Nephron (organoid): ENCODE measurements at regions not wholly inside any gene's neighbourhood (a gene's known extent, or its start where the extent isn't known, plus 50 kb on each side); places are given as distances from the start of the nearest gene placed in this dataset.

ENCODE experiments used
- H3K27ac Mint-ChIP-seq, 3 experiments: 2 replicates each; pipeline ENCODE4 v1.8.0; 2020; ENCODE audit warnings: mixed read lengths in 3 of 3, mild to moderate bottlenecking in 2 of 3, moderate library complexity in 1 of 3
- H3K27me3 Mint-ChIP-seq: 2 replicates; pipeline ENCODE4 v1.8.0; 2021; ENCODE audit warnings: low read depth, mild to moderate bottlenecking, moderate library complexity, mixed read lengths
- H3K36me3 Mint-ChIP-seq: 2 replicates; pipeline ENCODE4 v1.8.0; 2020; ENCODE audit warnings: low read depth, mixed read lengths
- H3K4me1 Mint-ChIP-seq: 2 replicates; pipeline ENCODE4 v1.8.0; 2020; ENCODE audit warnings: mixed read lengths
- H3K4me3 Mint-ChIP-seq, 3 experiments: 2 replicates each; pipeline ENCODE4 v1.8.0; 2020; ENCODE audit warnings: mild to moderate bottlenecking in 3 of 3, mixed read lengths in 3 of 3, moderate library complexity in 2 of 3
- H3K9me3 Mint-ChIP-seq: 2 replicates; pipeline ENCODE4 v1.8.0; 2020; ENCODE audit warnings: mixed read lengths
- CTCF ChIP-seq, 3 experiments: fragments of 200-600 bp; sonication (generic); IDR thresholded peaks; one replicate each; pipeline ENCODE4 v1.5.0; 2021; ENCODE audit warnings: antibody characterized with exemption in 3 of 3; ENCODE audit not compliant: unreplicated experiment in 3 of 3

GRCh38 chr6:126107475-126108166 lies 121.3 kb downstream of the TRMT11 start:
- Mint-ChIP-seq H3K4me3 (peak overlapping the region; percentile 3 to 43 (median 27)), H3K4me1 (peaks cover 53% of the 10 kb centered on the region), H3K36me3 (peaks cover 13% of the 10 kb centered on the region), H3K9me3 (no peaks in the 10 kb centered on the region), H3K27me3 (no peaks in the 10 kb centered on the region), H3K27ac (peak overlapping the region; percentile 79 to 92 (median 92))
- TF ChIP-seq CTCF (IDR thresholded peaks at IDR 0.05; ENCODE audit: unreplicated experiment in 3 of 3), result no peak

- Mint-ChIP-seq H3K4me3 (no peak overlapping the region), H3K9me3 (no peaks in the 10 kb centered on the region), H3K27ac (peak overlapping the region; percentile 1 to 82 (median 76)), H3K27me3 (no peaks in the 10 kb centered on the region), H3K4me1 (peaks cover 37% of the 10 kb centered on the region), H3K36me3 (no peaks in the 10 kb centered on the region)
- TF ChIP-seq CTCF (IDR thresholded peaks at IDR 0.05; ENCODE audit: unreplicated experiment in 3 of 3), result no peak
Observed at GRCh38 chr6:126110512-126111270, 124.4 kb downstream of the TRMT11 start.

GRCh38 chr6:126111327-126111726 lies 125.0 kb downstream of the TRMT11 start:
- no peaks in the 10 kb centered on the region for H3K27me3 Mint-ChIP-seq
- H3K4me1 Mint-ChIP-seq, result peaks cover 36% of the 10 kb centered on the region
- no peaks in the 10 kb centered on the region for H3K36me3 Mint-ChIP-seq
- peak overlapping the region; percentile 1 to 82 (median 76) for H3K27ac Mint-ChIP-seq
- no peak for TF ChIP-seq CTCF (IDR thresholded peaks at IDR 0.05; ENCODE audit: unreplicated experiment in 3 of 3)
- H3K9me3 Mint-ChIP-seq, result no peaks in the 10 kb centered on the region
- no peak overlapping the region for H3K4me3 Mint-ChIP-seq

- no peaks in the 10 kb centered on the region for H3K9me3 Mint-ChIP-seq
- no peak overlapping the region for H3K4me3 Mint-ChIP-seq
- H3K27ac Mint-ChIP-seq, result peak overlapping the region; percentile 16 to 82 (median 76)
- TF ChIP-seq CTCF (IDR thresholded peaks at IDR 0.05; ENCODE audit: unreplicated experiment in 3 of 3), result no peak
- H3K27me3 Mint-ChIP-seq, result no peaks in the 10 kb centered on the region
- peaks cover 35% of the 10 kb centered on the region for H3K4me1 Mint-ChIP-seq
- no peaks in the 10 kb centered on the region for H3K36me3 Mint-ChIP-seq
Observed at GRCh38 chr6:126112171-126112632, 125.9 kb downstream of the TRMT11 start.

- Mint-ChIP-seq H3K4me3 (no peak overlapping the region), H3K36me3 (no peaks in the 10 kb centered on the region), H3K27ac (no peak overlapping the region), H3K9me3 (no peaks in the 10 kb centered on the region), H3K27me3 (no peaks in the 10 kb centered on the region), H3K4me1 (peaks cover 29% of the 10 kb centered on the region)
- no peak for TF ChIP-seq CTCF (IDR thresholded peaks at IDR 0.05; ENCODE audit: unreplicated experiment in 3 of 3)
Observed at GRCh38 chr6:126113261-126113660, 126.9 kb downstream of the TRMT11 start.
